Fibroblast of pulmonary artery (primary cell): ENCODE measurements at regions not wholly inside any gene's neighbourhood (a gene's known extent, or its start where the extent isn't known, plus 50 kb on each side); places are given as distances from the start of the nearest gene placed in this dataset.

Experiments
- DNase-seq: peaks from one replicate; pipeline ENCODE4 v3.0.0-alpha.2; 2010; ENCODE audit warnings: low read depth
- H3K4me3 ChIP-seq: replicated peaks from 2 replicates; pipeline ENCODE4 v1.5.1; 2011; ENCODE audit warnings: low read depth, mild to moderate bottlenecking, control low read depth, low read length, moderate library complexity
- TF ChIP-seq, protein P1 (sequence below): IDR thresholded peaks from 2 replicates; pipeline ENCODE4 v1.5.1; 2011; ENCODE audit warnings: mild to moderate bottlenecking, control low read depth, low read length, inconsistent platforms; ENCODE audit errors: missing control alignments

GRCh38 chr12:54700301-54700700 is 52.1 kb upstream of the DCD start:
- TF ChIP-seq, protein P1, sequence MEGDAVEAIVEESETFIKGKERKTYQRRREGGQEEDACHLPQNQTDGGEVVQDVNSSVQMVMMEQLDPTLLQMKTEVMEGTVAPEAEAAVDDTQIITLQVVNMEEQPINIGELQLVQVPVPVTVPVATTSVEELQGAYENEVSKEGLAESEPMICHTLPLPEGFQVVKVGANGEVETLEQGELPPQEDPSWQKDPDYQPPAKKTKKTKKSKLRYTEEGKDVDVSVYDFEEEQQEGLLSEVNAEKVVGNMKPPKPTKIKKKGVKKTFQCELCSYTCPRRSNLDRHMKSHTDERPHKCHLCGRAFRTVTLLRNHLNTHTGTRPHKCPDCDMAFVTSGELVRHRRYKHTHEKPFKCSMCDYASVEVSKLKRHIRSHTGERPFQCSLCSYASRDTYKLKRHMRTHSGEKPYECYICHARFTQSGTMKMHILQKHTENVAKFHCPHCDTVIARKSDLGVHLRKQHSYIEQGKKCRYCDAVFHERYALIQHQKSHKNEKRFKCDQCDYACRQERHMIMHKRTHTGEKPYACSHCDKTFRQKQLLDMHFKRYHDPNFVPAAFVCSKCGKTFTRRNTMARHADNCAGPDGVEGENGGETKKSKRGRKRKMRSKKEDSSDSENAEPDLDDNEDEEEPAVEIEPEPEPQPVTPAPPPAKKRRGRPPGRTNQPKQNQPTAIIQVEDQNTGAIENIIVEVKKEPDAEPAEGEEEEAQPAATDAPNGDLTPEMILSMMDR = no peak
- DNase-seq = no peak
- H3K4me3 ChIP-seq = no peak overlapping the region
